AG09319 (cell line): ENCODE measurements at regions not wholly inside any gene's neighbourhood (a gene's known extent, or its start where the extent isn't known, plus 50 kb on each side); places are given as distances from the start of the nearest gene placed in this dataset.

Source experiments
- DNase-seq: peaks from one replicate; pipeline ENCODE4 v3.0.0-alpha.2; 2010; ENCODE audit warnings: low read depth; ENCODE audit errors: extremely low read depth
- TF ChIP-seq, protein P1 (sequence below): IDR thresholded peaks from 2 replicates; pipeline ENCODE4 v1.5.1; 2011; ENCODE audit warnings: low read depth, mild to moderate bottlenecking, inconsistent platforms, low read length, moderate library complexity

DNA sequence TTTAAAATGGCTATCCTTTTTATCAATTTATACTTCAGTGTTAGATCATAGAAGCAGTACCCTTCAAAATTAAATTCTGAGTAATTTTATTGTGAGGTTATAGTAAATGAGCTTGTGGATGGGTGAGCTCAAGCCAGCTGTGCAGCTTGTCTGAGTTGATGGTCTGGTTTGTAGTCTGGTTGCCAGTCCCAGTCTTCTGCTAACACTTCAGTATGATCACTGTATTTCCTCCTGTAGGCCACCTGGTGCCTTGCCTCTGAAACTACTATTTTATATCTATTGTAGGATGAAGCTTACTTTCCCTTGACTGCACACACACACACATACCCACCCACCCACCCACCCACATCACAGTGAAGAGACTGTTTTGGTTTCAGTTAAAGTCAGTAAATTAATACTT, 496.4 kb downstream of the PCNX1 start:
- TF ChIP-seq, protein P1, sequence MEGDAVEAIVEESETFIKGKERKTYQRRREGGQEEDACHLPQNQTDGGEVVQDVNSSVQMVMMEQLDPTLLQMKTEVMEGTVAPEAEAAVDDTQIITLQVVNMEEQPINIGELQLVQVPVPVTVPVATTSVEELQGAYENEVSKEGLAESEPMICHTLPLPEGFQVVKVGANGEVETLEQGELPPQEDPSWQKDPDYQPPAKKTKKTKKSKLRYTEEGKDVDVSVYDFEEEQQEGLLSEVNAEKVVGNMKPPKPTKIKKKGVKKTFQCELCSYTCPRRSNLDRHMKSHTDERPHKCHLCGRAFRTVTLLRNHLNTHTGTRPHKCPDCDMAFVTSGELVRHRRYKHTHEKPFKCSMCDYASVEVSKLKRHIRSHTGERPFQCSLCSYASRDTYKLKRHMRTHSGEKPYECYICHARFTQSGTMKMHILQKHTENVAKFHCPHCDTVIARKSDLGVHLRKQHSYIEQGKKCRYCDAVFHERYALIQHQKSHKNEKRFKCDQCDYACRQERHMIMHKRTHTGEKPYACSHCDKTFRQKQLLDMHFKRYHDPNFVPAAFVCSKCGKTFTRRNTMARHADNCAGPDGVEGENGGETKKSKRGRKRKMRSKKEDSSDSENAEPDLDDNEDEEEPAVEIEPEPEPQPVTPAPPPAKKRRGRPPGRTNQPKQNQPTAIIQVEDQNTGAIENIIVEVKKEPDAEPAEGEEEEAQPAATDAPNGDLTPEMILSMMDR: no peak; the same call in 1 of the 2 replicates

DNA sequence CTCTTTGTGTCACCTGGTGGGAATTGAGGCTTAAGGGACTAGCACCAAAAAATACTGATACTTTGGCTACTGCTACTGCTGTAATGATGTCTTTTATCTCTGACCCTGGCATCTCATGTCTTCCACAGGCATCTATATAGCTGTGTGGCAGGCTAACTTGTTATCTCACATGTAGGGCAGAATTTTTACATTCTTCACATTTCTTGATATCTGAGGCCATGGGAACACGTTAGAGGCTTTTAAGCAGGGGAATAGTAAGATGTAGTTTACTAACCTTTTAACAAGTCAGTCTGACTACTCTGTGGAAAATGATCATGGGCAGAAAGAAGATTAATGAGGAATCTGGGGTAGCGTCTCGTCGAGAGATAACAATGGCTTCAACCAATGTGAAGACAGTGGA, 498.4 kb downstream of the PCNX1 start:
- DNase-seq: no peak
- TF ChIP-seq, protein P1: no peak

More for the DNA sequence above, 496.4 kb downstream of the PCNX1 start:
- no peak for DNase-seq

DNA sequence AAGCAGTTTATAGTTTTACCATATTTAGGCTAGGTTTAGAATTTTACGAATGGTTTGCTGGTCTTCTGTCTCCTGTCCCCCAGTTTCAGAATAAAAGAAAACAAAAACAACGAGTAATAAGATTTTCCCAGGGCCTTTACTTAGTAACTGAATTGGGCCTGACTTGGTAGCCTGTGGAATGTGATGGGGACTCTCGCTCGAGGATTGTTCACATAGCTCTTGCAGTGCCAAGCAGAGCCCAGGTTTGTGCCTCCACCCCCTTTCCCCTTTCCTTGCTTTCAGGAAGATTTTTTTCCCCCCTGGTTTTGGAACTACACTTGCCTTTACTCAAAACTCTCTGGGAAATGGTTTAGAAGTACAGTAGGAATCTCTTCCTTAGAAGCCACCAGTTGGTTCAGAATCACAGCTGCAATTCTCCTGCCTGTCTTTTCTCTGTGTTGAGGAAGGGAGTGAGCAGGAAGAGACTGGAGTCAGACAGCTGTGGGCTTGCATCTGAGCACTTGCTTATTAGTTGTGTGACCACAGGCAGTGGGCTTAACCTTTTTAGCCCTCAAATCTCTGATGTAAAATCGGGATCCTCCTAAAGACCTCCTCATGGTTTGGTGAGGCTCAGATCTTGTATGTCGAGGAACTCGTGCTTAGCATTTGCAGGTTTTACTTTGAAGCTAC, 501.2 kb downstream of the PCNX1 start:
- DNase-seq: no peak
- TF ChIP-seq, protein P1: no peak

DNA sequence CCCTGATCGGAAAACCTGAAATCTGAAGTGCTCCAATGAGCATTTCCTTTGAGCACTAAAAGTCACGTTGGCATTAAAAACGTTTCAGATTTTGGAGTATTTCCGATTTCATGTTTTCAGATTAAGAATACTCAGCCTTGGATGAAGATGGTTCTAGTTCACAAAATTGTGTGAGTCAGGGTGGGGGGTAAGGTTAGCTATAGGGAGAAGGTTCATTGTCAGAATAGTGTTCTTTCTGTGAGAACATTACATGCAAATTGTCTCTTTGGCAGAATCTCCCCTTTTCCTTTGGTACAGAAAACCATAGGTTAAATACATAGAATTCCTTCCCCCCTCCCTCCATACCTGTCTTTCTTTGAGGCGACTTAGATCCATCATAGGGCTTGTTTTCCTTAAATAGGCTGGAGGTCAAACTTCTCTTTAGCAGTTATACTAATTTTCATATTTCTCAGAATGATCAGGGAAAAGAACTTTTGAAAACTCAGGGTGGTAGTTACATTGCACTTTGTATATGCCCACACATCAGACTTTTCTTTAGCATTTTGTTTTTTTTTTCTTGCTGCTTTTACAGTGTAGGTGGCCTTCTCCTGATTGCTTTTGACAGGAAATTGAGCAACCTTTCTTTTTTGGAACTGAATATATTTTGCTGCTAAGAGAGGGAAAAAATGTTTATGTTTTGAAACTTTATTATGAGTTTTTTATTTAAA, 503.5 kb downstream of the PCNX1 start:
- TF ChIP-seq, protein P1: no peak
- no peak for DNase-seq

DNA sequence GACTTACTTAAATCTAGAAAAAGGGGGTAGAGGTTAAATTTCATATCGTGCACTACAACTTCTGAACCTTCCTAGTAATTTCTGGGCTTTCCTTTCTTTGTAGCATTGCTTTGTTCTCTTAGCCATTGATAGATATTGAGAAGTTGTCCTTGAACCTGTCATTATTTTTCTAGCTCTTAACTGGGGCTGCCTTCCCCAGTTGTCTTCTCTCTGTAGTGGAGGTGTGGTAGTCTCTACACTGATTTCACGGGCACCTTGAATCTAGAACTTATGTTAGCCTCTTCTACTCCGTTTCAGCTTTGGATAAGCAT, 504.0 kb downstream of the PCNX1 start:
- TF ChIP-seq, protein P1: no peak
- no peak for DNase-seq

- no peak for DNase-seq
- TF ChIP-seq, protein P1: no peak
Observed at GRCh38 chr14:71411738-71412137, 504.5 kb downstream of the PCNX1 start.

DNA sequence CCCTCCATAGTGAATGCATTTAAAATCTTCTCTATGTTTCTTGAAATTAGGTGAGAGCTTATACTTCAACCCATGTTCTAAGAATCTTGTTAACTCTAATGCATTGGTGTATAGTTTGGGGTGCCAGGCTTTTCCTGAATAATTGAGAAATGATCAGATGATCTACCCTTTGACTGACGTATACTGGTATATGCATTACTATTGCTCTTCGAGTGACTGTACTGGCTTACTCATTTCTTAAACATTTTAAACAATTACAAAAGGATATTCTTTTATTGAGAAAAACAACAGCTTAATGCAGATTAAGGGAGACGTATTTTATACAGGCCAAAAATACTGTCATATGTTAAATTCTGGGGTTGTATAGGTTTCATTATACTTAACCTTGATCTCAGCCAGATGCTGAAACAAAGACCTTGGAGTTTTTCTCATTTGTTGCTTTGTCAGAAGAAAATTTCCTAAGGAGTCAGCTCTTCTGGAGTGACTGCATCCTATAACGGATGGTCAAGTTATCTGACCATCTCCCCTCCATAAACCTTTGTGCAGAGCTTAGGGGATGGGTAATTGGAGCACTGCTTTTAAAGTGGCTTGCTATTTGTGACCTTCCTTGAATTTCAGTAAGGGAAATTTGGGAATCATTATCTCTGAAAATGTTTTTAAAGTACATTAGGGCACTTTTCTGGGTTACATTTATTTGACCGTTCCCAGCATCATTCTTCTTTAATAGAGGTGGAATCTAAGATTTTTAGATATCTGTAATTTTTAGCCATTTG, 507.6 kb downstream of the PCNX1 start:
- DNase-seq: no peak

More for the DNA sequence above, 507.6 kb downstream of the PCNX1 start:
- TF ChIP-seq, protein P1: no peak
